AG09309 (cell line): ENCODE measurements at regions not wholly inside any gene's neighbourhood (a gene's known extent, or its start where the extent isn't known, plus 50 kb on each side); places are given as distances from the start of the nearest gene placed in this dataset.

Source experiments
- DNase-seq: peaks from one replicate; pipeline ENCODE4 v3.0.0-alpha.2; 2010; ENCODE audit warnings: low read depth
- H3K4me3 ChIP-seq: 2 replicates; pipeline ENCODE4 v1.5.1; 2011; ENCODE audit warnings: mild to moderate bottlenecking, low read depth, low read length, moderate library complexity; ENCODE audit not compliant: control insufficient read depth
- TF ChIP-seq, protein P1 (sequence below): IDR thresholded peaks from 2 replicates; pipeline ENCODE4 v1.5.1; 2011; ENCODE audit warnings: mild to moderate bottlenecking, low read depth, low read length, inconsistent platforms; ENCODE audit not compliant: insufficient read depth, control insufficient read depth; ENCODE audit errors: missing control alignments

DNA sequence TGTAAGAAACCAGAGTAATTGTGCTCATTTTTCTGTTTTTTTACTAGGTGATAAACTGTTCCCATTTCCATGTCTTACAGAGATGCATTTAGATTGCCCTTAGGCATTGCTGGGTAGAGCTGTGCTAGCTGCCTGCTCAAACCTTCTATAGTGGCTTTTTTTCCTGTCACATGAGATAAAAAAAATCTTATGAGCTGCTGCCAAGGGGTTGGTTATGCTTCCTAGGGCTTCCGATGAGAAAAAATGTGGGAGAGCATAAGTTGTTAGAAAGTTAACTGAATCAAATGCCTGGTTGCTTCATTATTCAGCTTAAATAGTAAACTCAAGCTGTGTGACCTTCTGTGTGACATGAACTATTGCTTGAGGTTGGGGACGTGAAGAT lies 50.0 kb upstream of the NOX3 start:
- TF ChIP-seq, protein P1, sequence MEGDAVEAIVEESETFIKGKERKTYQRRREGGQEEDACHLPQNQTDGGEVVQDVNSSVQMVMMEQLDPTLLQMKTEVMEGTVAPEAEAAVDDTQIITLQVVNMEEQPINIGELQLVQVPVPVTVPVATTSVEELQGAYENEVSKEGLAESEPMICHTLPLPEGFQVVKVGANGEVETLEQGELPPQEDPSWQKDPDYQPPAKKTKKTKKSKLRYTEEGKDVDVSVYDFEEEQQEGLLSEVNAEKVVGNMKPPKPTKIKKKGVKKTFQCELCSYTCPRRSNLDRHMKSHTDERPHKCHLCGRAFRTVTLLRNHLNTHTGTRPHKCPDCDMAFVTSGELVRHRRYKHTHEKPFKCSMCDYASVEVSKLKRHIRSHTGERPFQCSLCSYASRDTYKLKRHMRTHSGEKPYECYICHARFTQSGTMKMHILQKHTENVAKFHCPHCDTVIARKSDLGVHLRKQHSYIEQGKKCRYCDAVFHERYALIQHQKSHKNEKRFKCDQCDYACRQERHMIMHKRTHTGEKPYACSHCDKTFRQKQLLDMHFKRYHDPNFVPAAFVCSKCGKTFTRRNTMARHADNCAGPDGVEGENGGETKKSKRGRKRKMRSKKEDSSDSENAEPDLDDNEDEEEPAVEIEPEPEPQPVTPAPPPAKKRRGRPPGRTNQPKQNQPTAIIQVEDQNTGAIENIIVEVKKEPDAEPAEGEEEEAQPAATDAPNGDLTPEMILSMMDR = no peak
- DNase-seq = no peak

More for the DNA sequence above, 50.0 kb upstream of the NOX3 start:
- no peak overlapping the region for H3K4me3 ChIP-seq
